HG03469 (cell line): ENCODE measurements at regions not wholly inside any gene's neighbourhood (a gene's known extent, or its start where the extent isn't known, plus 50 kb on each side); places are given as distances from the start of the nearest gene placed in this dataset.
"Not testable (repeated sequence)": the region's sequence is repeated elsewhere in the genome, so short reads cannot be mapped to it uniquely, and the experiment has no call there.

Experiments
- ATAC-seq: cut with Tn5 transposase; IDR thresholded peaks from one replicate; pipeline ENCODE4 v1.9.1; 2021; ENCODE audit warnings: mild to moderate bottlenecking, moderate library complexity, moderate number of reproducible peaks; ENCODE audit not compliant: unreplicated experiment

GRCh38 chr10:9009505-9009904 is 955.0 kb downstream of the GATA3 start:
- ATAC-seq, result no peak

GRCh38 chr10:9010093-9010492 is 955.6 kb downstream of the GATA3 start:
- ATAC-seq, result no peak

GRCh38 chr10:9010931-9011670 is 956.6 kb downstream of the GATA3 start:
- ATAC-seq, result no peak

GRCh38 chr10:9012312-9012711 is 957.8 kb downstream of the GATA3 start:
- ATAC-seq, result no peak

GRCh38 chr10:9015005-9015404 is 960.5 kb downstream of the GATA3 start:
- no peak for ATAC-seq

GRCh38 chr10:9015447-9015846 is 961.0 kb downstream of the GATA3 start:
- no peak for ATAC-seq

- ATAC-seq, result no peak
Measured at GRCh38 chr10:9016930-9017329, 962.4 kb downstream of the GATA3 start.

- ATAC-seq, result no peak
Measured at GRCh38 chr10:9018195-9019173, 964.0 kb downstream of the GATA3 start.

- no peak for ATAC-seq
Measured at GRCh38 chr10:9023206-9023605, 968.7 kb downstream of the GATA3 start.

- no peak for ATAC-seq
Measured at GRCh38 chr10:9024210-9024609, 969.7 kb downstream of the GATA3 start.

- no peak for ATAC-seq
Measured at GRCh38 chr10:9028231-9028630, 973.7 kb downstream of the GATA3 start.

- ATAC-seq, result no peak
Measured at GRCh38 chr10:9035355-9035754, 980.9 kb downstream of the GATA3 start.

- ATAC-seq, result no peak
Measured at GRCh38 chr10:9036711-9037204, 982.3 kb downstream of the GATA3 start.

GRCh38 chr10:9038146-9038714 is 983.7 kb downstream of the GATA3 start:
- no peak for ATAC-seq

- ATAC-seq, result no peak
Measured at GRCh38 chr10:9043466-9043865, 989.0 kb downstream of the GATA3 start.

- ATAC-seq, result no peak
Measured at GRCh38 chr10:9045311-9045710, 990.8 kb downstream of the GATA3 start.

- ATAC-seq, result no peak
Measured at GRCh38 chr10:9051328-9051974, 997.0 kb downstream of the GATA3 start.

GRCh38 chr10:9052767-9053166 is 998.3 kb downstream of the GATA3 start:
- no peak for ATAC-seq

- no peak for ATAC-seq
Measured at GRCh38 chr10:9056521-9056920, 1002.0 kb downstream of the GATA3 start.

GRCh38 chr10:9057293-9057692 is 1002.8 kb downstream of the GATA3 start:
- ATAC-seq, result not testable (repeated sequence)

- no peak for ATAC-seq
Measured at GRCh38 chr10:9060314-9060713, 1005.8 kb downstream of the GATA3 start.
